C4-2B (cell line): ENCODE measurements at regions not wholly inside any gene's neighbourhood (a gene's known extent, or its start where the extent isn't known, plus 50 kb on each side); places are given as distances from the start of the nearest gene placed in this dataset.

Experiments
- H3K27ac ChIP-seq: fragments of 450-650 bp; 2 replicates; pipeline ENCODE4 v1.5.1; 2017
- ZFX ChIP-seq: fragments of 450-650 bp; IDR thresholded peaks from 2 replicates; pipeline ENCODE4 v1.6.1; 2017
- TF ChIP-seq, protein P1 (sequence below): fragments of 450-650 bp; conservative IDR thresholded peaks from 2 replicates; pipeline ENCODE4 v1.5.1; 2017; ENCODE audit warnings: mild to moderate bottlenecking

DNA sequence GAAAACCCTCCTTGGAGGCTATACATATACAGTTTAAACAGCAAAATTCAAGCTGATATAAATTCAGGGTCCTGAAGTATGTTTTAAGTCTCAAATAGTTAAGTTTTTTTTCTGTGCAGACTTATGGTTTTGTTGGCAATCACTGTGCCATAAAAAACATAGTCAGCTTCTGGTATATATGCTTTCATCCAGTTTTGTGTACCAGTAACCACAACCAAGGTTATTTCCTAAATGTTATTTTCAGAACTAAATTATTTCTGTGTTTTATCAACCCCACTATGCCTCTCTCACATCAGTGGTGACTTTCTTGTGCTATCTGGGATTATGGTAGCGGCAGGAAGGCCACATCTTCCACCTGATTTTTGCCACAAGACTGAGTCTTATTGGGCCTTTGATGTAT is 107.7 kb upstream of the SMARCA2 start:
- H3K27ac ChIP-seq, result no peak overlapping the region
- no peak for TF ChIP-seq ZFX
- TF ChIP-seq, protein P1, sequence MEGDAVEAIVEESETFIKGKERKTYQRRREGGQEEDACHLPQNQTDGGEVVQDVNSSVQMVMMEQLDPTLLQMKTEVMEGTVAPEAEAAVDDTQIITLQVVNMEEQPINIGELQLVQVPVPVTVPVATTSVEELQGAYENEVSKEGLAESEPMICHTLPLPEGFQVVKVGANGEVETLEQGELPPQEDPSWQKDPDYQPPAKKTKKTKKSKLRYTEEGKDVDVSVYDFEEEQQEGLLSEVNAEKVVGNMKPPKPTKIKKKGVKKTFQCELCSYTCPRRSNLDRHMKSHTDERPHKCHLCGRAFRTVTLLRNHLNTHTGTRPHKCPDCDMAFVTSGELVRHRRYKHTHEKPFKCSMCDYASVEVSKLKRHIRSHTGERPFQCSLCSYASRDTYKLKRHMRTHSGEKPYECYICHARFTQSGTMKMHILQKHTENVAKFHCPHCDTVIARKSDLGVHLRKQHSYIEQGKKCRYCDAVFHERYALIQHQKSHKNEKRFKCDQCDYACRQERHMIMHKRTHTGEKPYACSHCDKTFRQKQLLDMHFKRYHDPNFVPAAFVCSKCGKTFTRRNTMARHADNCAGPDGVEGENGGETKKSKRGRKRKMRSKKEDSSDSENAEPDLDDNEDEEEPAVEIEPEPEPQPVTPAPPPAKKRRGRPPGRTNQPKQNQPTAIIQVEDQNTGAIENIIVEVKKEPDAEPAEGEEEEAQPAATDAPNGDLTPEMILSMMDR, result no peak

DNA sequence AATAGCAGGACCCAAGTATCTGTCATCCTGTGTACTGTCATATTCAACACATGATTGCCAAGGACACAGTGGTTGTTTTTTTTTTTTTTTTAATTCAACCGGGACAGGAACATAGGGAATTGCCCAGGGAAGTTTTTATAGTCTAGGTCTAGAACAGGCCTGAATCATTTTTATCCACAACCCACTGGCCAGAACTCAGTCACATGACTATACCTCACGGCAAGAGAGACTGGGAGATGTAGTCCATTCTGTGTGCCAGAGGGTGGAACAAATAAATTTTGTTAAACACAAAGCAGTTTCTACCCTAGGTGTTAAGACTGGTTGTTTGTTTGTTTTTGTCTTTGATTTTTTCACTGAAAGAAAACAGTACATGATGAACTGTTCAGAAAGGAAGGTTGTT is 105.8 kb upstream of the SMARCA2 start:
- TF ChIP-seq, protein P1, result no peak
- no peak for TF ChIP-seq ZFX
- H3K27ac ChIP-seq, result no peak overlapping the region

GRCh38 chr9:1910269-1910811 is 104.8 kb upstream of the SMARCA2 start:
- H3K27ac ChIP-seq, result no peak overlapping the region
- TF ChIP-seq, protein P1, result no peak

GRCh38 chr9:1913631-1914330 is 101.4 kb upstream of the SMARCA2 start:
- TF ChIP-seq, protein P1, result no peak
- no peak for TF ChIP-seq ZFX
- H3K27ac ChIP-seq, result no peak overlapping the region

DNA sequence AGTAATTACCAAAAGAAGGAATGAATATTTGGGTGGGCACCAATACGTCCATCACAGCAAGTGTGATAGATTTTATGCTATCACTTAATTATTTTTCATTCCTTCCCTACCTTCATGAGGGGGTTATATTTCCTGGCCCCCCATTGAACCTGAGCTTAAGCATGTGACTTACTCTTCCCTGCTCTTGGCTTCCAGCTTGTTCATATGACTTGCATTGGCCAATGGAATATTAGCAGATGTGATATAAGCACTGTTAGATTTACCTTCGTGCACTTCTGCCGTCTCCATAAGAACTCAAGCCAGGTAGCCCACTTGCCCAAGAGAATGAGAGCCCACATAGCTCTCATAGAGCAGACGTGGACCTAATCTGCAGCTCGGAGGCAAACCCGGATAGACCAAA is 99.1 kb upstream of the SMARCA2 start:
- TF ChIP-seq, protein P1, result no peak
- no peak for TF ChIP-seq ZFX
- no peak overlapping the region for H3K27ac ChIP-seq

DNA sequence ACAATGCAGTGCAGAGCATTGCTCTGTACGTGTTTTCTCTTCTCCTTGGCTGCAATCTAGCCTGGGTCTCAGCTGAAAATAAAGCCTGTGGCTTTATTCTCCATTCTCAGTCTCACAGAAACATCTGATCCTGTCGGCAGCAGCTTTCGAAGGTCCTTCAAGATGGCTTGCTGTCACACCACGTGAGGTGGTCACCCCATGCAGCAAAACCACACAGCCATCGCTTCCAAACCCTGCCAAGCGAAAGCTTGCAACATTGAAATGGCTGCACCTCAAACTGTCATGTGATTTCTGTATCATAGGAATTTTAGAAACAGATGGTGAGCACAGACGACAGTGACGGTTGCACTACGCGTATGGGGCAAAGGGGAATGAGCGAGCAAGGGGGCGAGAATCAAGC is 98.5 kb upstream of the SMARCA2 start:
- no peak for TF ChIP-seq ZFX
- TF ChIP-seq, protein P1, result no peak
- H3K27ac ChIP-seq, result no peak overlapping the region

DNA sequence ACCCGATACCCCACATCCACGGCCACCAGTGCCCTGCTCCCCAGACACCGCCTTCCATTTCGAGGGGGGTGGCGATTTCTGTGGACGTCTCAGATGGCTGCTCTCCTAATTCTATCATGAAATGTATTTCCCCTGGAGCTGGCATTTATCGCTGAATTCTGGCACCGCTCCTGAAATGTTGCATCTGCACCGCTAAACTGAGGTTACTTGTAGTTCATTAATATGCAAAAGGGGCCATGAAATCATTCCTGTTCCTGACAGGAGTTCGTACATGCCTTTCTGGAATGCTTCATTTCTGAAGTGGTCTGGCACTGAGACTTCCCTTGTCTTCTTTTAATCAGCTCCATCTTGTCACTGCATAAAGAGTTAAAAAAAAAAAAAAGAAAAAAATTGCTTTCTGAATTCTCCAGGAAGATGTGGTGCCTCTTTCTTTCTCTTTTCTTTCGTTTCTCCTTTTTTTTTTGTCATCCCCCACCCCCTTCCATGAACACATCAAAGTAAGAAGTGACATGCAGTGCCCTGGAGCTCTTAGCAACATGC is 97.7 kb upstream of the SMARCA2 start:
- no peak overlapping the region for H3K27ac ChIP-seq
- TF ChIP-seq, protein P1, result no peak
- TF ChIP-seq ZFX, result no peak
